Adrenal gland (tissue), 9 donors: ENCODE measurements at regions not wholly inside any gene's neighbourhood (a gene's known extent, or its start where the extent isn't known, plus 50 kb on each side); places are given as distances from the start of the nearest gene placed in this dataset.

Experiments
- DNase-seq, 7 donors: peaks; one replicate each; pipeline ENCODE4 v3.0.0-alpha.2; 2019 to 2020
- H3K27ac ChIP-seq, 5 donors: fragments of 200-600 bp; sonication (generic) in 4 of 5; 1 replicate in 3 of 5; 2 replicates in 2 of 5; pipeline versions ENCODE4 v1.5.1 to v1.8.0; 2016 to 2020; ENCODE audit warnings: mild to moderate bottlenecking in 1 of 5
- H3K27me3 ChIP-seq: fragments of 200-600 bp; 2 replicates; pipeline ENCODE4 v1.8.0; 2021
- H3K36me3 ChIP-seq, 2 donors: fragments of 200-600 bp; replicated peaks in 1 of 2; 1 replicate in 1 of 2; 2 replicates in 1 of 2; pipeline versions ENCODE4 v1.5.1 to v1.8.0; 2018 to 2022
- H3K4me1 ChIP-seq, 2 donors: fragments of 200-600 bp; replicated peaks in 1 of 2; 1 replicate in 1 of 2; 2 replicates in 1 of 2; pipeline versions ENCODE4 v1.5.1 to v1.8.0; 2018 to 2021
- H3K4me3 ChIP-seq, 4 donors: fragments of 200-600 bp; sonication (generic) in 3 of 4; one replicate each; pipeline ENCODE4 v1.5.1; 2016 to 2018
- H3K9me3 ChIP-seq, 3 donors: fragments of 200-600 bp; sonication (generic) in 1 of 3; replicated peaks in 1 of 3; 1 replicate in 2 of 3; 2 replicates in 1 of 3; pipeline versions ENCODE4 v1.5.1 to v1.8.0; 2016 to 2021
- POLR2A ChIP-seq, 2 donors: fragments of 450-650 bp; IDR thresholded peaks; one replicate each; pipeline ENCODE4 v1.6.1; 2017; ENCODE audit warnings: antibody characterized with exemption in 2 of 2, mild to moderate bottlenecking in 2 of 2, moderate library complexity in 1 of 2
- WGBS, 4 donors: extraction: QIAGEN DNeasy Blood & Tissue Kit in 2 of 4; methylation state at CpG; one replicate each; pipeline versions ENCODE4 v1.1.5 to v1.1.7; 2013 to 2017; 5-methylcytosine and 5-hydroxymethylcytosine counted together
- intact Hi-C, 2 donors: fragments of 100-400 bp; cut with DNase I; formaldehyde crosslinking; loops; one replicate each; pipeline versions ENCODE4 v1.14.1 to v1.15.0; 2022 to 2023
- TF ChIP-seq, protein P1 (sequence below), 6 experiments: fragments of 450-650 bp in 4 of 6; fragments of 200-600 bp in 2 of 6; sonication (generic) in 1 of 6; IDR thresholded peaks; 1 replicate in 5 of 6; 2 replicates in 1 of 6; pipeline versions ENCODE4 v1.5.1 to v1.8.0; 2016 to 2021; ENCODE audit warnings: antibody characterized with exemption in 6 of 6, mild to moderate bottlenecking in 2 of 6, moderate library complexity in 1 of 6
- donor health status: healthy with polysubstance abuse.
- donor health status: Bipolar disorder and iron deficiency.
- donor health status: DM: yes; HTN: yes; CAD: no.
- donor health status: DM: no; HTN: no; CAD: no.
- donor health status: DM: no; HTN: no; CAD: no.

- Histone ChIP-seq H3K36me3 (no peaks in the 10 kb centered on the region), H3K9me3 (no peaks in the 10 kb centered on the region), H3K4me3 (no peak overlapping the region), H3K27me3 (no peaks in the 10 kb centered on the region), H3K4me1 (no peaks in the 10 kb centered on the region), H3K27ac (no peak overlapping the region)
- no peak for DNase-seq
- intact Hi-C loops: no loop called here
- 87 to 91% (median 91%) methylated on average over 4 of the region's 4 CpGs for WGBS, 4 donors
- TF ChIP-seq, protein P1, sequence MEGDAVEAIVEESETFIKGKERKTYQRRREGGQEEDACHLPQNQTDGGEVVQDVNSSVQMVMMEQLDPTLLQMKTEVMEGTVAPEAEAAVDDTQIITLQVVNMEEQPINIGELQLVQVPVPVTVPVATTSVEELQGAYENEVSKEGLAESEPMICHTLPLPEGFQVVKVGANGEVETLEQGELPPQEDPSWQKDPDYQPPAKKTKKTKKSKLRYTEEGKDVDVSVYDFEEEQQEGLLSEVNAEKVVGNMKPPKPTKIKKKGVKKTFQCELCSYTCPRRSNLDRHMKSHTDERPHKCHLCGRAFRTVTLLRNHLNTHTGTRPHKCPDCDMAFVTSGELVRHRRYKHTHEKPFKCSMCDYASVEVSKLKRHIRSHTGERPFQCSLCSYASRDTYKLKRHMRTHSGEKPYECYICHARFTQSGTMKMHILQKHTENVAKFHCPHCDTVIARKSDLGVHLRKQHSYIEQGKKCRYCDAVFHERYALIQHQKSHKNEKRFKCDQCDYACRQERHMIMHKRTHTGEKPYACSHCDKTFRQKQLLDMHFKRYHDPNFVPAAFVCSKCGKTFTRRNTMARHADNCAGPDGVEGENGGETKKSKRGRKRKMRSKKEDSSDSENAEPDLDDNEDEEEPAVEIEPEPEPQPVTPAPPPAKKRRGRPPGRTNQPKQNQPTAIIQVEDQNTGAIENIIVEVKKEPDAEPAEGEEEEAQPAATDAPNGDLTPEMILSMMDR (IDR thresholded peaks at IDR 0.05): no peak
- TF ChIP-seq POLR2A (IDR thresholded peaks at IDR 0.05): no peak
Measured at GRCh38 chr5:124440471-124440870, 306.0 kb downstream of the ZNF608 start.

- DNase-seq: no peak
- TF ChIP-seq, protein P1 (IDR thresholded peaks at IDR 0.05): no peak
- Histone ChIP-seq H3K36me3 (no peaks in the 10 kb centered on the region), H3K4me3 (no peak overlapping the region), H3K27ac (no peak overlapping the region), H3K9me3 (no peaks in the 10 kb centered on the region), H3K27me3 (no peaks in the 10 kb centered on the region), H3K4me1 (no peaks in the 10 kb centered on the region)
- intact Hi-C loops: no loop called here
- WGBS, 4 donors: 87 to 96% (median 91%) methylated on average over 3 of the region's 3 CpGs
Measured at GRCh38 chr5:124439609-124440008, 306.8 kb downstream of the ZNF608 start.

DNA sequence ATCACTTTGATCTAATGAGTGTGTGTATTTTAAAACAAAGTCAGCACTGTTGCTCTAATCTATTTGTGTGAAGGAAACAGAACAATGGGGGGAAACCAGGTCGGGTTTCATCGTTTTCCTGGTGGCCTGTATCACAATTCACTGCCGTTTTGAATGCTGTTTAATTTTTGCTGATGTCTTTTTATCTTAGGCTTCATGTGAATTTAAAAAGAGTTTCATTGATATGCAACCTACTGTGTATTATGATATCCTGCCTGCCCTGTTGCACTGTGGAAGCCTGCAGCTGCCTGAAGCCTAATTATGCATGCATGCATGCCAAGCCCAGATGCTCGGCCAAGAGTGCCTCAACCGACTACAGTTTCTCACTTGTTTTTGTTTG lies 307.5 kb downstream of the ZNF608 start:
- H3K9me3 ChIP-seq: no peaks in the 10 kb centered on the region
- H3K27ac ChIP-seq: no peak overlapping the region
- no peak for TF ChIP-seq POLR2A (IDR thresholded peaks at IDR 0.05)
- TF ChIP-seq, protein P1 (IDR thresholded peaks at IDR 0.05): no peak
- H3K4me3 ChIP-seq: no peak overlapping the region
- H3K4me1 ChIP-seq: no peaks in the 10 kb centered on the region
- WGBS, 4 donors: 64 to 73% (median 66%) methylated on average over 5 of the region's 5 CpGs
- DNase-seq: no peak
- no peaks in the 10 kb centered on the region for H3K36me3 ChIP-seq
- intact Hi-C loops: no loop called here
- H3K27me3 ChIP-seq: no peaks in the 10 kb centered on the region

GRCh38 chr5:124438026-124438902 lies 308.2 kb downstream of the ZNF608 start:
- Histone ChIP-seq H3K27me3 (no peaks in the 10 kb centered on the region), H3K27ac (no peak overlapping the region), H3K36me3 (no peaks in the 10 kb centered on the region), H3K4me1 (no peaks in the 10 kb centered on the region), H3K4me3 (no peak overlapping the region), H3K9me3 (no peaks in the 10 kb centered on the region)
- DNase-seq: no peak
- TF ChIP-seq, protein P1 (IDR thresholded peaks at IDR 0.05): no peak
- TF ChIP-seq POLR2A (IDR thresholded peaks at IDR 0.05): no peak
- 81 to 86% (median 82%) methylated on average over 12 to 14 of the region's 14 CpGs for WGBS, 4 donors
- intact Hi-C loops: no loop called here
